Testis (tissue), 2 donors: ENCODE measurements at regions not wholly inside any gene's neighbourhood (a gene's known extent, or its start where the extent isn't known, plus 50 kb on each side); places are given as distances from the start of the nearest gene placed in this dataset.

Experiments
- CTCF ChIP-seq, 3 experiments: fragments of 450-650 bp in 2 of 3; fragments of 200-600 bp in 1 of 3; sonication (generic) in 1 of 3; IDR thresholded peaks; one replicate each; pipeline ENCODE4 v1.5.1; 2016 to 2019; ENCODE audit warnings: antibody characterized with exemption in 3 of 3, mild to moderate bottlenecking in 2 of 3, moderate library complexity in 1 of 3
- POLR2A ChIP-seq: fragments of 450-650 bp; IDR thresholded peaks from one replicate; pipeline ENCODE4 v1.6.1; 2017; ENCODE audit warnings: antibody characterized with exemption, mild to moderate bottlenecking, moderate library complexity

- TF ChIP-seq CTCF (IDR thresholded peaks at IDR 0.05) (no peak), POLR2A (no peak)
Measured at GRCh38 chr9:103730866-103731265, 363.2 kb upstream of the SMC2 start.
